B cell (primary cell): ENCODE measurements at regions not wholly inside any gene's neighbourhood (a gene's known extent, or its start where the extent isn't known, plus 50 kb on each side); places are given as distances from the start of the nearest gene placed in this dataset.

Source experiments
- ATAC-seq: fragments of 200-7000 bp; cut with Tn5 transposase; one replicate; pipeline ENCODE4 v1.10.0; 2021; ENCODE audit warnings: low read depth, mild to moderate bottlenecking, moderate number of reproducible peaks, moderate library complexity
- CTCF ChIA-PET: fragments of 350-600 bp; sonication (Branson Sonifier 250); formaldehyde crosslinking; loops from one replicate; lab custom pipeline; 2021; ENCODE audit warnings: antibody characterized with exemption, inconsistent platforms; lab: Charles Lee
- POLR2A ChIA-PET: fragments of 350-600 bp; sonication (Branson Sonifier 250); formaldehyde crosslinking; loops from one replicate; lab custom pipeline; 2021; ENCODE audit warnings: antibody characterized with exemption; lab: Charles Lee
- DNase-seq: peaks from one replicate; pipeline ENCODE4 v3.0.0; 2013
- H2AFZ ChIP-seq: 2 replicates; pipeline ENCODE4 v1.6.1; 2012; ENCODE audit warnings: mild to moderate bottlenecking, low read depth, low read length; ENCODE audit not compliant: insufficient read depth, poor library complexity, severe bottlenecking
- H3K27ac ChIP-seq, 2 donors: 1 replicate in 1 of 2; 2 replicates in 1 of 2; pipeline ENCODE4 v1.5.1; 2012 to 2013; ENCODE audit warnings: low read length in 2 of 2, mild to moderate bottlenecking in 2 of 2, moderate library complexity in 1 of 2
- H3K27me3 ChIP-seq, 4 experiments: fragments of 200-600 bp in 1 of 4; sonication (generic) in 1 of 4; replicated peaks in 1 of 4; 1 replicate in 2 of 4; 2 replicates in 2 of 4; pipeline versions ENCODE4 v1.6.1 to v1.7.0; 2013 to 2016; ENCODE audit warnings: low read length in 3 of 4, mild to moderate bottlenecking in 2 of 4, mixed read lengths in 1 of 4, moderate library complexity in 1 of 4; ENCODE audit not compliant: insufficient read depth in 4 of 4, control insufficient read depth in 3 of 4; ENCODE audit errors: control extremely low read depth in 1 of 4
- H3K36me3 ChIP-seq, 2 experiments: replicated peaks in 1 of 2; 1 replicate in 1 of 2; 2 replicates in 1 of 2; pipeline versions ENCODE4 v1.6.1 to v1.7.1; 2013; ENCODE audit warnings: low read length in 1 of 2; ENCODE audit not compliant: insufficient read depth in 2 of 2, control insufficient read depth in 1 of 2; ENCODE audit errors: control extremely low read depth in 1 of 2, extremely low read depth in 1 of 2
- H3K4me1 ChIP-seq, 2 donors: fragments of 200-600 bp in 1 of 2; sonication (generic) in 1 of 2; 1 replicate in 1 of 2; 2 replicates in 1 of 2; pipeline versions ENCODE4 v1.5.1 to v1.6.1; 2013 to 2017; ENCODE audit warnings: low read length in 2 of 2; ENCODE audit not compliant: control insufficient read depth in 2 of 2, insufficient read depth in 2 of 2
- H3K4me2 ChIP-seq: replicated peaks from 2 replicates; pipeline ENCODE3; 2012; ENCODE audit warnings: mild to moderate bottlenecking, low read depth, low read length; ENCODE audit not compliant: poor library complexity, severe bottlenecking
- H3K4me3 ChIP-seq, 5 experiments: fragments of 200-600 bp in 1 of 5; sonication (generic) in 1 of 5; 1 replicate in 3 of 5; 2 replicates in 2 of 5; pipeline versions ENCODE4 v1.5.1 to v1.7.0; 2011 to 2016; ENCODE audit warnings: low read length in 4 of 5, mild to moderate bottlenecking in 4 of 5, low read depth in 2 of 5, control low read depth in 1 of 5, moderate library complexity in 1 of 5; ENCODE audit not compliant: insufficient read depth in 1 of 5; ENCODE audit errors: control extremely low read depth in 1 of 5, extremely low read depth in 1 of 5
- H3K79me2 ChIP-seq: fragments of 200-600 bp; sonication (generic); one replicate; pipeline ENCODE4 v1.6.0; 2016; ENCODE audit warnings: low read length; ENCODE audit not compliant: control insufficient read depth, insufficient read depth
- H3K9ac ChIP-seq: fragments of 200-600 bp; sonication (generic); 2 replicates; pipeline ENCODE4 v1.6.1; 2017; ENCODE audit warnings: mild to moderate bottlenecking, low read length, moderate library complexity
- H3K9me3 ChIP-seq, 3 donors: one replicate each; pipeline versions ENCODE4 v1.6.1 to v1.7.1; 2013; ENCODE audit warnings: low read length in 2 of 3; ENCODE audit not compliant: control insufficient read depth in 2 of 3, insufficient read depth in 1 of 3; ENCODE audit errors: control extremely low read depth in 1 of 3
- H4K20me1 ChIP-seq: 2 replicates; pipeline ENCODE4 v1.6.0; 2012; ENCODE audit warnings: mild to moderate bottlenecking, low read length; ENCODE audit not compliant: insufficient read depth, control insufficient read depth, poor library complexity, severe bottlenecking
- H3K27ac Mint-ChIP-seq: one replicate; pipeline ENCODE4 v1.8.0; 2021; ENCODE audit warnings: mixed read lengths
- H3K27me3 Mint-ChIP-seq: one replicate; pipeline ENCODE4 v1.8.0; 2021; ENCODE audit warnings: mixed read lengths
- H3K4me1 Mint-ChIP-seq: one replicate; pipeline ENCODE4 v1.8.0; 2021; ENCODE audit warnings: mixed read lengths
- H3K4me3 Mint-ChIP-seq: one replicate; pipeline ENCODE4 v1.8.0; 2021; ENCODE audit warnings: mixed read lengths
- H3K9me3 Mint-ChIP-seq: one replicate; pipeline ENCODE4 v1.8.0; 2022; ENCODE audit warnings: mixed read lengths; ENCODE audit not compliant: insufficient read depth
- EZH2 ChIP-seq: IDR thresholded peaks from 2 replicates; pipeline ENCODE4 v1.6.1; 2012; ENCODE audit warnings: borderline replicate concordance, low read depth, mild to moderate bottlenecking, moderate library complexity, low read length; ENCODE audit not compliant: insufficient read depth, poor library complexity, severe bottlenecking
- WGBS: methylation state at CpG from one replicate; pipeline ENCODE4 v1.1.5; 2013; ENCODE audit warnings: missing lambda C conversion rate; ENCODE audit not compliant: insufficient coverage; 5-methylcytosine and 5-hydroxymethylcytosine counted together
- intact Hi-C: fragments of 100-400 bp; cut with micrococcal nuclease; formaldehyde crosslinking; loops from one replicate; pipeline ENCODE4 v1.10.0; 2022
- TF ChIP-seq, protein P1 (sequence below): fragments of 200-600 bp; IDR thresholded peaks from one replicate; pipeline ENCODE4 v1.8.0; 2022; ENCODE audit warnings: antibody characterized with exemption, mild to moderate bottlenecking

DNA sequence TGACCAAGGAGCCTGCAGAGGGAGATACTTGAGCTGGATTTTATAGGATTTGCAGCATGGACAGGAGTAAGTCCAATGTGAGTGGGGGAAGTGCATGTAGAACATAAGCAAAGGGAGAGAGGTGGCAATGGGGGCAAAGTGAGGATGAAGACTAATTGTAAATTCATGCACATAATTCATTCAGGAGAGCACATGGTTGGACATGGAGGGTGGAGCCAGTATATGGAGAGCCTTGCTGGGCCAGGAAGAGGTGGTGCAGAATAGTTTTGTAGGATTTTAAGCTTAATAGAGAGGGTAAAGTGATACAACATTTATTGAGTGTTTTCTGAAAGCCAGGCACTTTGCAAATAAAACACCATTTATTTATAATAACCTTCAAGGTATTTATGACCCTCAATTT is 274.3 kb upstream of the C11orf87 start:
- H3K79me2 ChIP-seq: no peaks in the 10 kb centered on the region
- ChIA-PET CTCF (no interaction called here), POLR2A (no interaction called here)
- H3K27me3 Mint-ChIP-seq: peaks cover 3% of the 10 kb centered on the region
- no peak overlapping the region for H3K9ac ChIP-seq
- H3K4me3 Mint-ChIP-seq: no peak overlapping the region
- H3K27ac ChIP-seq: no peak overlapping the region
- no peaks in the 10 kb centered on the region for H3K9me3 ChIP-seq
- no peak overlapping the region for H3K4me2 ChIP-seq
- no peaks in the 10 kb centered on the region for H3K36me3 ChIP-seq
- no peaks in the 10 kb centered on the region for H3K4me1 ChIP-seq
- no peak overlapping the region for H3K27ac Mint-ChIP-seq
- no peak overlapping the region for H3K4me3 ChIP-seq
- no peaks in the 10 kb centered on the region for H3K27me3 ChIP-seq
- no peak overlapping the region for H2AFZ ChIP-seq
- no peaks in the 10 kb centered on the region for H3K4me1 Mint-ChIP-seq
- no peak for ATAC-seq
- H4K20me1 ChIP-seq: no peaks in the 10 kb centered on the region
- TF ChIP-seq, protein P1, sequence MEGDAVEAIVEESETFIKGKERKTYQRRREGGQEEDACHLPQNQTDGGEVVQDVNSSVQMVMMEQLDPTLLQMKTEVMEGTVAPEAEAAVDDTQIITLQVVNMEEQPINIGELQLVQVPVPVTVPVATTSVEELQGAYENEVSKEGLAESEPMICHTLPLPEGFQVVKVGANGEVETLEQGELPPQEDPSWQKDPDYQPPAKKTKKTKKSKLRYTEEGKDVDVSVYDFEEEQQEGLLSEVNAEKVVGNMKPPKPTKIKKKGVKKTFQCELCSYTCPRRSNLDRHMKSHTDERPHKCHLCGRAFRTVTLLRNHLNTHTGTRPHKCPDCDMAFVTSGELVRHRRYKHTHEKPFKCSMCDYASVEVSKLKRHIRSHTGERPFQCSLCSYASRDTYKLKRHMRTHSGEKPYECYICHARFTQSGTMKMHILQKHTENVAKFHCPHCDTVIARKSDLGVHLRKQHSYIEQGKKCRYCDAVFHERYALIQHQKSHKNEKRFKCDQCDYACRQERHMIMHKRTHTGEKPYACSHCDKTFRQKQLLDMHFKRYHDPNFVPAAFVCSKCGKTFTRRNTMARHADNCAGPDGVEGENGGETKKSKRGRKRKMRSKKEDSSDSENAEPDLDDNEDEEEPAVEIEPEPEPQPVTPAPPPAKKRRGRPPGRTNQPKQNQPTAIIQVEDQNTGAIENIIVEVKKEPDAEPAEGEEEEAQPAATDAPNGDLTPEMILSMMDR: no peak
- no peak for TF ChIP-seq EZH2
- DNase-seq: no peak
- H3K9me3 Mint-ChIP-seq: peaks cover 6% of the 10 kb centered on the region
- intact Hi-C loops: no loop called here

DNA sequence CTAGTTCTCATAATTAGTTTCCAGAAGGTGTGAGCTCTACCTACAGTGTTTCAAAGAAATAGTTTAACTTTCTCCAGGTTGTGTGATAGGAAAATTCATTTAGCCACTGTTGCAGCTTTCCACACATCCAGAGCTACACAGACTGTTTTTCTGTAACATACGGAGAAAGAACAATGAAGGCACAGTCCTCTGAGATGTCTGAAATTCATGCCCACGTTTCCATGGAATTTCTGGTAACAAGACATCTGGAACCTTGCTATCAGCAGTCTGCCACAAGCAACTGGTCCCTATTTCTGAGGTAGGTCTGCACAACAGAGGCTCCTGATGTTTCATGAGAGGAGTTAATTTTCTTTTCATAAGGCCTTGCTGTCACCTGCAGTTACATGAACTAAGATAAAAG is 273.3 kb upstream of the C11orf87 start:
- H3K9me3 ChIP-seq: no peaks in the 10 kb centered on the region
- H2AFZ ChIP-seq: no peak overlapping the region
- no peaks in the 10 kb centered on the region for H3K4me1 Mint-ChIP-seq
- H3K9ac ChIP-seq: no peak overlapping the region
- DNase-seq (no peak), ATAC-seq (no peak)
- H3K36me3 ChIP-seq: no peaks in the 10 kb centered on the region
- CTCF ChIA-PET: no interaction called here
- H3K4me3 ChIP-seq: no peak overlapping the region
- intact Hi-C loops: no loop called here
- no peak overlapping the region for H3K27ac ChIP-seq
- no peaks in the 10 kb centered on the region for H4K20me1 ChIP-seq
- H3K27ac Mint-ChIP-seq: no peak overlapping the region
- H3K4me3 Mint-ChIP-seq: no peak overlapping the region
- no peaks in the 10 kb centered on the region for H3K4me1 ChIP-seq
- H3K27me3 Mint-ChIP-seq: no peaks in the 10 kb centered on the region
- no peaks in the 10 kb centered on the region for H3K79me2 ChIP-seq
- H3K4me2 ChIP-seq: no peak overlapping the region
- no peaks in the 10 kb centered on the region for H3K27me3 ChIP-seq
- WGBS: 89% methylated on average over 2 of the region's 2 CpGs
- TF ChIP-seq, protein P1: no peak
- POLR2A ChIA-PET: no interaction called here
- peaks cover 6% of the 10 kb centered on the region for H3K9me3 Mint-ChIP-seq
